ENCODE measurements at regions not wholly inside any gene's neighbourhood (a gene's known extent, or its start where the extent isn't known, plus 50 kb on each side); places are given as distances from the start of the nearest gene placed in this dataset.

GRCh38 chr18:56390626-56391025, 247.8 kb downstream of the TXNL1 start:
- no peak for ATAC-seq (ENCODE audit: insufficient read depth, low read depth)
- no peak for DNase-seq
- no peak overlapping the region for H2AFZ ChIP-seq (ENCODE audit: low read depth, low read length)
- H4K20me1 ChIP-seq (ENCODE audit: insufficient read depth, low read length), result no peaks in the 10 kb centered on the region
- no peaks in the 10 kb centered on the region for H3K36me3 ChIP-seq (ENCODE audit: insufficient read depth, low read length)
- no peaks in the 10 kb centered on the region for H3K79me2 ChIP-seq (ENCODE audit: insufficient read depth, low read length)
- H3K9ac ChIP-seq (ENCODE audit: low read depth, low read length), result no peak overlapping the region
- H3K4me1 ChIP-seq (ENCODE audit: insufficient read depth, low read length), result no peaks in the 10 kb centered on the region
- H3K4me2 ChIP-seq (ENCODE audit: insufficient read depth, low read length), result no peak overlapping the region
- H3K9me3 ChIP-seq (ENCODE audit: insufficient read depth, low read length, severe bottlenecking), result no peaks in the 10 kb centered on the region
- no peak overlapping the region for H3K27ac ChIP-seq (ENCODE audit: low read length)
- H3K27me3 ChIP-seq (ENCODE audit: insufficient read depth, low read length, poor library complexity), result no peaks in the 10 kb centered on the region
- H3K4me3 ChIP-seq (ENCODE audit: low read depth in 1 of 2, low read length in 2 of 2), result no peak overlapping the region
- no peak for TF ChIP-seq EZH2 (IDR thresholded peaks at IDR 0.05; ENCODE audit: borderline replicate concordance, low read depth, low read length, severe bottlenecking)
- no peak for TF ChIP-seq CTCF (IDR thresholded peaks at IDR 0.05; ENCODE audit: borderline replicate concordance, extremely low read depth, low read length, poor library complexity, severe bottlenecking)

GRCh38 chr18:56389190-56389589, 249.2 kb downstream of the TXNL1 start:
- no peak overlapping the region for H2AFZ ChIP-seq (ENCODE audit: low read depth, low read length)

GRCh38 chr18:56388571-56388970, 249.8 kb downstream of the TXNL1 start:
- H3K9ac ChIP-seq (ENCODE audit: low read depth, low read length), result no peak overlapping the region
- no peaks in the 10 kb centered on the region for H4K20me1 ChIP-seq (ENCODE audit: insufficient read depth, low read length)
- H2AFZ ChIP-seq (ENCODE audit: low read depth, low read length), result no peak overlapping the region
- no peak overlapping the region for H3K27ac ChIP-seq (ENCODE audit: low read length)
- no peaks in the 10 kb centered on the region for H3K27me3 ChIP-seq (ENCODE audit: insufficient read depth, low read length, poor library complexity)
- no peaks in the 10 kb centered on the region for H3K9me3 ChIP-seq (ENCODE audit: insufficient read depth, low read length, severe bottlenecking)
- no peak for TF ChIP-seq CTCF (IDR thresholded peaks at IDR 0.05; ENCODE audit: borderline replicate concordance, extremely low read depth, low read length, poor library complexity, severe bottlenecking)
- no peak for TF ChIP-seq EZH2 (IDR thresholded peaks at IDR 0.05; ENCODE audit: borderline replicate concordance, low read depth, low read length, severe bottlenecking)
- H3K79me2 ChIP-seq (ENCODE audit: insufficient read depth, low read length), result no peaks in the 10 kb centered on the region
- H3K4me1 ChIP-seq (ENCODE audit: insufficient read depth, low read length), result no peaks in the 10 kb centered on the region
- no peak for ATAC-seq (ENCODE audit: insufficient read depth, low read depth)
- no peak overlapping the region for H3K4me2 ChIP-seq (ENCODE audit: insufficient read depth, low read length)
- no peak overlapping the region for H3K4me3 ChIP-seq (ENCODE audit: low read depth in 1 of 2, low read length in 2 of 2)
- H3K36me3 ChIP-seq (ENCODE audit: insufficient read depth, low read length), result no peaks in the 10 kb centered on the region
- DNase-seq, result no peak

More at GRCh38 chr18:56389190-56389589, 249.2 kb downstream of the TXNL1 start:
- Histone ChIP-seq H3K79me2 (ENCODE audit: insufficient read depth, low read length) (no peaks in the 10 kb centered on the region), H3K9me3 (ENCODE audit: insufficient read depth, low read length, severe bottlenecking) (no peaks in the 10 kb centered on the region), H3K36me3 (ENCODE audit: insufficient read depth, low read length) (no peaks in the 10 kb centered on the region), H4K20me1 (ENCODE audit: insufficient read depth, low read length) (no peaks in the 10 kb centered on the region), H3K27me3 (ENCODE audit: insufficient read depth, low read length, poor library complexity) (no peaks in the 10 kb centered on the region), H3K4me1 (ENCODE audit: insufficient read depth, low read length) (no peaks in the 10 kb centered on the region), H3K4me2 (ENCODE audit: insufficient read depth, low read length) (no peak overlapping the region), H3K27ac (ENCODE audit: low read length) (no peak overlapping the region), H3K9ac (ENCODE audit: low read depth, low read length) (no peak overlapping the region), H3K4me3 (ENCODE audit: low read depth in 1 of 2, low read length in 2 of 2) (no peak overlapping the region)
- TF ChIP-seq EZH2 (IDR thresholded peaks at IDR 0.05; ENCODE audit: borderline replicate concordance, low read depth, low read length, severe bottlenecking) (no peak), CTCF (IDR thresholded peaks at IDR 0.05; ENCODE audit: borderline replicate concordance, extremely low read depth, low read length, poor library complexity, severe bottlenecking) (no peak)
- ATAC-seq (ENCODE audit: insufficient read depth, low read depth) (no peak), DNase-seq (no peak)

GRCh38 chr18:56386856-56387255, 251.5 kb downstream of the TXNL1 start:
- Histone ChIP-seq H3K9ac (ENCODE audit: low read depth, low read length) (no peak overlapping the region), H3K27ac (ENCODE audit: low read length) (no peak overlapping the region), H3K36me3 (ENCODE audit: insufficient read depth, low read length) (no peaks in the 10 kb centered on the region), H3K9me3 (ENCODE audit: insufficient read depth, low read length, severe bottlenecking) (no peaks in the 10 kb centered on the region), H3K79me2 (ENCODE audit: insufficient read depth, low read length) (no peaks in the 10 kb centered on the region), H2AFZ (ENCODE audit: low read depth, low read length) (no peak overlapping the region), H3K4me1 (ENCODE audit: insufficient read depth, low read length) (no peaks in the 10 kb centered on the region), H3K4me3 (ENCODE audit: low read depth in 1 of 2, low read length in 2 of 2) (no peak overlapping the region), H4K20me1 (ENCODE audit: insufficient read depth, low read length) (no peaks in the 10 kb centered on the region), H3K4me2 (ENCODE audit: insufficient read depth, low read length) (no peak overlapping the region), H3K27me3 (ENCODE audit: insufficient read depth, low read length, poor library complexity) (no peaks in the 10 kb centered on the region)
- no peak for ATAC-seq (ENCODE audit: insufficient read depth, low read depth)
- TF ChIP-seq CTCF (IDR thresholded peaks at IDR 0.05; ENCODE audit: borderline replicate concordance, extremely low read depth, low read length, poor library complexity, severe bottlenecking) (no peak), EZH2 (IDR thresholded peaks at IDR 0.05; ENCODE audit: borderline replicate concordance, low read depth, low read length, severe bottlenecking) (no peak)
- no peak for DNase-seq
